ENCODE measurements at regions not wholly inside any gene's neighbourhood (a gene's known extent, or its start where the extent isn't known, plus 50 kb on each side); places are given as distances from the start of the nearest gene placed in this dataset.
A peak's percentile ranks its signal among the peaks of the same experiment; 100 is the strongest.
"Not testable (repeated sequence)": the region's sequence is repeated elsewhere in the genome, so short reads cannot be mapped to it uniquely, and the experiment has no call there.

- H3K4me3 ChIP-seq (ENCODE audit: low read depth, low read length): no peak overlapping the region
- no peak for DNase-seq (ENCODE audit: low read depth)
- peak; percentile 17 for TF ChIP-seq CTCF (IDR thresholded peaks at IDR 0.05; ENCODE audit: low read depth, low read length, missing control alignments)
Measured at GRCh38 chr5:84450617-84451414, 66.1 kb upstream of the EDIL3 start.

- no peak for DNase-seq (ENCODE audit: low read depth)
- TF ChIP-seq CTCF (IDR thresholded peaks at IDR 0.05; ENCODE audit: low read depth, low read length, missing control alignments): no peak
Measured at GRCh38 chr5:84445049-84445685, 60.5 kb upstream of the EDIL3 start.

GRCh38 chr5:84438456-84438855, 53.8 kb upstream of the EDIL3 start:
- no peak overlapping the region for H3K4me3 ChIP-seq (ENCODE audit: low read depth, low read length)
- no peak for DNase-seq (ENCODE audit: low read depth)
- TF ChIP-seq CTCF (IDR thresholded peaks at IDR 0.05; ENCODE audit: low read depth, low read length, missing control alignments): no peak

More at GRCh38 chr5:84445049-84445685, 60.5 kb upstream of the EDIL3 start:
- no peak overlapping the region for H3K4me3 ChIP-seq (ENCODE audit: low read depth, low read length)

- no peak overlapping the region for H3K4me3 ChIP-seq (ENCODE audit: low read depth, low read length)
- no peak for DNase-seq (ENCODE audit: low read depth)
- TF ChIP-seq CTCF (IDR thresholded peaks at IDR 0.05; ENCODE audit: low read depth, low read length, missing control alignments): no peak
Measured at GRCh38 chr5:84437673-84438315, 53.1 kb upstream of the EDIL3 start.

- no peak for TF ChIP-seq CTCF (IDR thresholded peaks at IDR 0.05; ENCODE audit: low read depth, low read length, missing control alignments)
- DNase-seq (ENCODE audit: low read depth): no peak
- no peak overlapping the region for H3K4me3 ChIP-seq (ENCODE audit: low read depth, low read length)
Measured at GRCh38 chr5:84436866-84437265, 52.2 kb upstream of the EDIL3 start.

GRCh38 chr5:84435861-84436346, 51.2 kb upstream of the EDIL3 start:
- not testable (repeated sequence) for DNase-seq (ENCODE audit: low read depth); H3K4me3 ChIP-seq (ENCODE audit: low read depth, low read length)

Measured in GM12864 (cell line).